NCI-H1930 (cell line): ENCODE measurements at regions not wholly inside any gene's neighbourhood (a gene's known extent, or its start where the extent isn't known, plus 50 kb on each side); places are given as distances from the start of the nearest gene placed in this dataset.
A peak's percentile ranks its signal among the peaks of the same experiment; 100 is the strongest.

Experiments used
- DNase-seq, 2 experiments: peaks; one replicate each; lab custom pipeline; 2025; lab: John Stamatoyannopoulos, UW

DNA sequence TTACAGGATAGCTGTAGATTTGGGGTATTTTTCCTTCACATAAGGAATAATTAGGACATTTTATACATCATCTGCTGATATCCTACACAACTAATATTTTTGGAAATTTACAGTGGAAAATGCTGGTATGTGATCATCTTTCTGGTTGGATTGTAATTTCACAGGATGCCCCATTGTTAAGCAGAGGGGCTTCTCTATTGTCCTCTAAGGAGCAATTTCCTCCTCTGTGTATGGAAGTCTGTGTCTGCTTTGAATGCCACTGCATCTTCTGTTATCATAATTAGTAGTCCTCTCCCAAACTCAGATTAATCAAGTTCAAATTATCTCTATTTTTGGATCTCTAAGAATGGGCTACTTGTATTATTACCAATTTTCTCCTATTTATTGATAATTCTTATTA lies 988.1 kb upstream of the B3GALT2 start:
- DNase-seq, result no peak

- DNase-seq, result no peak
Measured at GRCh38 chr1:194171596-194171995, 985.2 kb upstream of the B3GALT2 start.

- DNase-seq, result no peak
Measured at GRCh38 chr1:194167956-194168640, 981.7 kb upstream of the B3GALT2 start.

DNA sequence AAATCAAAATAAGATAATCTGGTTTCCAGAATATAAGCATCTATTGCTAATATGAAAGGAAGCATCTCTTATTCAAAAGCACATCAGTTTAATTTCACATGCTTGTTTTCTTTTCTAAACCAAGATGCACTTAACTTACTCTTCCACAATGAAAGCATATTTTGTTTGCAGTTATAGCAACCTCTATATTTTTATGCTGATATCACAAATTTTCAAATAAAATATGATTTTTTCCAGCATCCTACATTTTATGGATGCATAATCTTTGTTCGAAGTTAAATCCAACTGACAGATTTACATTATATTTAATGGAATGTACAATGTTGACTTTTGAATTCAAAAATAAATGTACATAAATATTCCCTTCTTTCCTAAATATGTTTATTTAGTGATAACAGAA lies 978.3 kb upstream of the B3GALT2 start:
- no peak for DNase-seq

DNA sequence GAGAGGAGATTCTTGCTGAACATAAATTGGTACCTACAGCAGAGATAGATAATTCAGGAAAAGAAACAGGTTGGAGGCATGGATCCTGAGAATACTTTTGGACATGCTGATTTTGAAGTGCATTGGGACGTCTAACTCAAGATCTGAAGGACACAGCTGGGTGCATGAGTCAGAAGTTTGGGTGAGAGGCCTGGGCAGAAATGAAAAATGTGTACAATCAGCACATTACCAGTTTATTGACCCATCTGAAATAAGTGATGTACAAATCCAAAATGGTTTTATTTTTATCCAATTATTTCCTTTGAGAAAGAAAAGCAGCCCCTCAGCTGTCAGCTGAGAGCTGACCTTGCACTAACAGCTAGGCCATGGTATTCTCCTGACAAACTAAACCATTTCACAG lies 975.2 kb upstream of the B3GALT2 start:
- DNase-seq, result no peak

- DNase-seq, result no peak
Measured at GRCh38 chr1:194159941-194160340, 973.5 kb upstream of the B3GALT2 start.

DNA sequence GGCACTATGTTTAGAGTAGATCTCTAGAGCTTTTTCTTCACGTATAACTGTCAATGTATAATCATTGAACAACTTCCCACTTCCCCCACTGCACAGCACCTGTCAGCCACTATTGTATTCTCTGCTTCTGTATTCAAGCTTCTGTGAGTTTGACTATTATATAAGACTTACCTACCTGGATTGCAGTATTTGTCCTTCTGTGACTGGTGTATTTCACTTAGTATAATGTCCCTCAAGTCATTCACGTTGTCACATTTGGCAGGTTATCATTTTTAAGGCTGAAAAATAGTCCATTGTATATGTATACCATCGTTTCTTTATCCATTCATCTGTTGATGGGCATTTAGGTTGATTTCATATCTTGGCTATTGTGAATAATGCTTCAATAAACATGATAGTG lies 969.5 kb upstream of the B3GALT2 start:
- DNase-seq, result peak in 1 of 2 experiments; percentile 10

DNA sequence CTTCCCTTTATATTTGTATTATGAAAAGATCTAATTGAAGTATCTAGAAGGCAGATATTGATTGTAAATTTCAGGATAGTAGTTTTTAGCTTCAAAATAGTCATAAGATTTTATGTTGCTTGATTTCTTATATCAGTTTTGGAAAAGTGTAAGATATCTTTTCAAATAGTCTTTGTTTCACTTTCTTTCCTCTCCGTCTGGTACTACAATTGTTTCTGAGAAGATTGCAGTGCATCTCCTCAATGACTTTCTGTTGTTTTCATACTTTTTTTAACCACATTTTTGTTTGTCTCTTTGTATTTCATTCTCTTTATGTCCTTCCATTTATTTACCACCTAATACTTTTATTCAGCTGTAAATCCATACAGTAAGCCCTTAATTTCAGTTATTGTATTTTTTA lies 964.6 kb upstream of the B3GALT2 start:
- DNase-seq, result no peak

DNA sequence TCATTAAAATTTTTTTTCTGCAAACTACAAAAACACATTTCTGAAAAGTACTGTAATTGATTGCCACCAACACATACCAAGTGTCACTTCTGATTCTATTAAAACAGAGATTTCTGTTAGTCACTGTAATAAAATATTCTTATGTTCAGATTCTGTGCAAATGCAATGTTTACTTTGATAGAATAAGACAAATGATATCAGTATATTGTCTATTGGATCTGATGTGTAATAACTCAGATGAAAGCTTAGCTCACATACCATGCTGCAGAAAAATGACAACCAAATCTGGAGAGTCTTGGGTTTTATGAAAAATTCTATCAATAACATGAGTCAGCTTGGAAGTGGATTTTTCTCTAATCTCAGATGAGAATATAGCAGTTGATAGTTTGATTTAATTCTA lies 963.8 kb upstream of the B3GALT2 start:
- DNase-seq, result no peak

GRCh38 chr1:194133152-194133551 lies 946.7 kb upstream of the B3GALT2 start:
- DNase-seq, result no peak

DNA sequence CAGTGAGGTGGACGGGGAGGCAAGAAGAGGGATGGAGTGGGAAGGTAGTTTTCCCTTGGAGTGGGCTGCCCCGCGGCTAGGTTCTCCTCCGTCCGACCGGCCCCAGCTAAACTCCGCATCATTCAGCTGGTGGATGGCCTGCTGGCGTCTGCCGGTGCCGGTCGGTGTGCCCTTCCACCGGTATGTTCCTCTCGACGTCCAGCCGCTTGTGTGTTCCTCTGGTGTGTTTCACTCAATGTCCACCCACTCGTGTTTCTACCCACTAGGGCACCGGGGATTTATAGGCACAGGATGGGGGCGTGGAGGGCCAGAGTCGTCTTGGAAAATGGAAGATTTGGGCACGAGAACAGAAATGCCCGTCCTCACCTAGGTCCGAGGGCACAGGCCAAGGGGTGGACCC lies 931.7 kb upstream of the B3GALT2 start:
- no peak for DNase-seq

DNA sequence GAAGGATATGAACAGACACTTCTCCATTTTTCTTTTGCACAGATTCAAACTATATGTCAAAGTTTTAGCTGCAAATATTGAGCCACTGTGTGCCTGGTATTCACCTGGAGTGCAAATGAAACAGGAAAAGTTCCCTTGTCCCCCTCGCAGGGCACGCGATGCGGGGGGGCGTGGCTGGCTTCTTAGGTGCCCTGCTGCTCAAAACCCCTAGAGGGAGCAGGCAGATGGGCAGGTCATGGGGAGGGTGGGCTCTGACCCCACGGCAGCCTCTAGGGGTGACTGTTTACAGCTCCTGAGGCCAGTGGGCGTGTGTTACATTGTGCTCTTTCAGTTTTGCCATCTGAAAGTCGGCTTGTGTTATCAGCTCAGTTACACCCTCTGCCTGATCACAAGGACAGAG lies 931.2 kb upstream of the B3GALT2 start:
- no peak for DNase-seq

- DNase-seq, result no peak
Measured at GRCh38 chr1:194114288-194114687, 927.9 kb upstream of the B3GALT2 start.

DNA sequence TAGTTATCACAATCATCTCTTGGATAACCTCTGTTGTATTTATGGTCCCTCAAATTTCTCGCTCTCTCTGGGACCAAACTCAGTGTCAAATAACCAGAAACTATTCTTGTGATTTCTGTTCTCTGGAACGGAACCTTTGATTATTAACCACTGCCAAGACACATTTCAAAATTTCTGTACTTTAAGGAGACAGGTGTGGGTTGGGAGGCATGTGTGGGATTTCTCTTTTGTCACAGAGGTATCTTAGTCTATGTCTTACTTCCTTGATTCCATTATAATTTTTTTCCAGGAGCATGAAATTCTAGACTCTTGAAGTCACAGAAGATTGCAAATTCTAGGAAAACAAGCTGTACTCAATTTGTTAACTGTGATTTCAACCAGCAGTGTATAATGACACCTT lies 919.0 kb upstream of the B3GALT2 start:
- no peak for DNase-seq

GRCh38 chr1:194104247-194104844 lies 917.9 kb upstream of the B3GALT2 start:
- DNase-seq, result no peak

DNA sequence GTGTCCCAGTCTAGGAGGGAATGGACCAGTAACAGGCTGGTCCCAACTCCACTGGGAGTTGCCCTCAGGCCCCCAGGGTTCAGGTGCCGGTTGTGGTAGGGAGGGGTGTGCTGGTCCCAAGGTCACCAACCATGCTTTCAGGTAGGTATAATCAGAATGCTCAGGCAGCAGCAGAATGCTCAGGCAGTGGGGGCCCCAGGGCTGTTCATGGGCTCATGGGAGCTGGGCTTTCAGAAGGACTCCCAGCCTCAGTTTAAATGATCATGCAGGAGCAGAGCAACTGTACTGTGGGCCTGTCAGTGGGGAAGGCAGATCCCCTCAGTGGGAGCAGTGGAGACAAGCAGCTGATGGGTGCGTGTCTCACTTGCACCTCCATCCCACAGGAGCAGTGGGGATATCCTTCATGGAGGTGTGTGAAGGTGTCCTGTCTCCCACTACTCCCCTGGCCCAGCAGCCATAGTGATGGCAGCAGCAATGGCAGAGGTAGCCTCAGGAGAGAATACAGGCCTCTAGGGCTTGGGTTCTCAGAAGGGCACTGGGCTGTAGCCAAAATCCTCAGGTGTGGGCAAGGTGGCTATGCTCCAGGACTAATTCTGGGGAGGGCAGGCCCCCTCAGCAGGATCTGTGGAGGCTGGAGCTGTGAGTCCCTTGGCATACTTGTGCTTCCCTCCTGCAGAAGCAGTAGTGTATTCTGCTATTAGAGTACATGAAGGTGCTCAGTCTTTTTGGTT lies 917.3 kb upstream of the B3GALT2 start:
- no peak for DNase-seq

- no peak for DNase-seq
Measured at GRCh38 chr1:194103101-194103500, 916.7 kb upstream of the B3GALT2 start.

DNA sequence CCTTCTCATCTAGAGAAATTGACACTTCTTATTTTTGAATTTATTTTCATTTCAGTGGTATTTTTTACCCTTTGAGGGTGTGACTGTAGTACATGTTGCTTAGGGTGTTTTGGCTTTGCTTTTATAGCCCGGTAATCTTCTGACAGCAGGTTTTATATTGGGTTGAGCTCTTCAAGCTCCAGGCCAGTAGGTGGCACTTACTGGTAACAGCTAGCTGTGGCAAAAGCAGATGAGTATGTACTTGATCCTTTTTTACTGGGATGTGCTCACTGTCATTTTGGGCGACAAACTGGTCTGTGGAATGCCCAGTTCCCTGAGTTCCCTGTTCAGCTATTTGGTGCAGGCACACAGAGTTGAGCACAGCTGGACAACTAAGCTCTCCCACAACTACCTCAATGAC lies 916.2 kb upstream of the B3GALT2 start:
- DNase-seq, result no peak

DNA sequence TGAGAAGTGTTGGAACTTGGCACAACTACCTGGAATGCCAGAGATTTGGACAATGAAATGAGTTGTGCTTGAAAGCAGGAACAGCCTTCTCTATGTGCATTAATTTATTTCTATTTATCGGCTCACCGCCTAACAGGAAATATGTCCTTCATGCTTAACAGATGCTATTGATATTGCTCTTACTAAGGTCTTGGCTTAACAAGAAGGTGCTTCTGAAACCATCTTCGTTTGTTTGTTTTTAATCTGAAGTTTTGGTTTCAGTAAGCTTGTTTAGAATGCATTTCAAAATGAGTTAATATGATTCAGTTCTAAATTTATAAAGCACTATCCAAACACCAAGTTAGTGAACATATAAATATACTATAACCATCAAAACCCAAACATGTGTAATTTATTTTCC lies 898.3 kb upstream of the B3GALT2 start:
- no peak for DNase-seq

DNA sequence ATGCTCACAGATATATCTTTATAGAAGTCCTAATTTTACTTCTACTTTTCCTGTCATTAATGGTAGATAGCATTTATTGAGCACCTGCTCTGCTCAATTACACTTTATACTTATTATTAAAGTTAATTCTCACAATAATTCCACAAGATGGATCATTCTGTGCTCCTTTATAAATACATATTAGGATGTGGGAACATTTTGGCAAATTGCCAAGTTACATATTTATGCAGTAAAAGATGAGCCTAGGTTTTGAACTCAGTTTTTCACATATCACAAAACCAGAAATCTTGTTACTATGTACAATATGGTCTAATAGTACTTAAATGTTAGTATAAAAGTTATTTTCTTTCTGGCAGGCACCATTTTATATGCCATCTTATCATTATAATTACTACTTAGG lies 895.0 kb upstream of the B3GALT2 start:
- no peak for DNase-seq

DNA sequence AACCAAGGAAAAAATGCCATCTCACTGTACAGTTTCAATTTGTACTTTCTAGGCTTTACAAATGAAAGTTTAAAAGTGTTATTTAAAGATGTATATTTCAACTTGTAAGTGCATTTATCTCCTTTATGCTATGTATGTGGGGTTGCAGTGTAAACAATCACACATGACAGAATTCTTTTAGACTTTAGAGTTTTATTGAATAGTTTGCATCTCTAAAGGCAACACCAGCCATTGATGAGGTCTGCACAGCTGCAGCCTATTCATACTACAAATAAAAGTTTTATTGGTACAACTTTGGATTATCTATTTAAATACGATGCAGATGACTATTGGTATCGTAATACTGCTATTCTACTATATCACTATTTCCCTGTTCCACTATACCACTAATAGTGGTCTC lies 894.4 kb upstream of the B3GALT2 start:
- DNase-seq, result no peak

DNA sequence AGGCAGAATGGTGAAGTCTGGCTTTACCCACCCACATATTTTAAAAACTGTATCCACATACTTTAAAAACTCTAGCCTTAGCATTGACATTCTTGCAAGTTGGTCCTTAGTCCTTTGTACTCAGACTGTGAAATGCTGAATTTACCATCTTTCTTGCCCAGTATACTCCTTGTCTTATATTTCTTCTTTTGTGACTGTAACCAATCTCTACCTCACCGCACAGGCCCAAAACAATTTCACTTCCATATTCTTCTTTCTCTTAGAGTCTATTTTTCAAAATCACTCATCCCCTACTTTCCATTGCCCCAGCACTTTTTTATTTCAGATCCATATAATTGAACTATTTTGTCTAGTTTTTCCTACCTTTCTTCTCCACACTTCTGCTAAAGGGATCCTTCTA lies 892.4 kb upstream of the B3GALT2 start:
- no peak for DNase-seq

- no peak for DNase-seq
Measured at GRCh38 chr1:194076646-194077045, 890.2 kb upstream of the B3GALT2 start.

GRCh38 chr1:194073833-194074232 lies 887.4 kb upstream of the B3GALT2 start:
- no peak for DNase-seq
